ENCODE measurements at regions not wholly inside any gene's neighbourhood (a gene's known extent, or its start where the extent isn't known, plus 50 kb on each side); places are given as distances from the start of the nearest gene placed in this dataset.
A peak's percentile ranks its signal among the peaks of the same experiment; 100 is the strongest.

DNA sequence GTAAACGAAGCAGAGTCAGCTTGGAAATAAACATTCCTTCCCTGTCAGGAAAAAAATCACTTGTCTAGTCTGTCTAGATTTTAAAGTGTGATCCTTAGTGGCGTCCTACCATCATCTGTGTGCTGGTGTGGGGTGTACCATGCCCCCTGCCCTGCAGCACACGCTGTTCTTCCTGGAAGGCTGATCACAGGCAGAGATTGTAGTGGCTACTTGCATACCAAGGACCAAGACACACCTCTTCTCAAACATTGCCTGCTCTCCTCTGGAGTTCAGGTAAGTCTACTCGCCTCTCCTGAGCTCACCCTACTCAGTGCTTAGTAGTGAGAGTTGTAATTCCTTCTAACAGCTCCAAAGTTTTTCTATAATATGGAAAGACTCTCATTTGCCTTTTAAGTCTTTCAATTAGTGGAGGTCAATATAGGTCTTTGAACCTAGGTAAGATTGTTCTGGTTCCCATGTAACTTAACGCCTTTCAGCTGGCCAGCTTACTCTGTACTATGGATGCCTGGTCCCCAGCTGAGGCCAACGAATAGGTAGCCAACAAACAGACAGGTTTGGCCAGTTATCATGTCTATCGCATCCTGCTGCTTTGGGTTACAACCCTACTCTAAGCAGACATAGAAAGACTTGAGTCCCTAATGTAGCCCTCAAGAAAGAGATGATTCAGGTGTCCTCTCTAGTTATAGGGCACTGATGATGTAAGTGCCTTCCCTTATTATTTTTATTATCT, 55.4 kb downstream of the XCL1 start:
- DNase-seq = no peak

DNA sequence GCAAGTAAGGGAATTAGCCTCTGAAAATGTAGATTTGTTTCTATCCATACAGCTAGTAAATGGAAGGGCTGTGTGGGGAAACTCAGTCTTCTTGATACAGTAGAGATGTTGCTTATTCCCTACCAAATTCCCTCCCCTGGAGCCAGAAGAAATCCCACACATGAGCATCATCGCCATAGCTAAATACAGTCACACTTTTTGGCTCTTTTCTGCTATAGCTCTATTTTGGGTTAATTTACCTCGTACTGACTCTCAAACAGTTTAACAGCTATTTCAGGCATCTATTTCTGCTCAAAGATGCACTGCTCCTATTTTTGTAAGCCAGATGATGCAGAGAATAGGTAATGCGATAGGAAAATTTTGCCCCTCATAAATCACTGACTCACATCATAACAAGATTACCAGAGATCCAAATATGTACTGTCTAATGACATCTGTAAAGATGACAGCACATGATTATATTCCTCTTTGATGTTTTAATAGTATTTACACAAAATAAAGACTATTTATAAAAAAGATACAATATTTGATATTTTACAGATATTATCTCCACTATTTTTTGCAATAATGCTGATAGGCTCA, 58.6 kb downstream of the XCL1 start:
- no peak for DNase-seq

DNA sequence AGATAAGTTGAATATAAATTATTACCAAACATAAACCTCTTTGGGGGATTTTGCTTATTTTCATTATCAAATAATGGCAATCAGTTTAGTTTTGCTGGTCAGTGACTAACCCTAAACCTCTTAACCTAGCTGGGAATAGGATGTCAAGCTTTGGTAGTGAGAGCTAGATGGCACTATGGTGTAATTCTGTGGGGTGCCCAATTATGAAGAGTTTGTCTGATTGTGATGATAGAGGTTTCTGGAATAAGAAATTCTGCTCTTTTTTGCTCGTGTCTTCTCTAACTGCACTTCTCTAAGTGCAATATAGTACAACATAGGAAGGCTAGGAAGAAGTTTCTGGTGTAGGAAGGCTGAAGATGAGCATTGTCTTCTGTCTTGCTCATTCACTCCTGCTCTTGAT, 59.8 kb downstream of the XCL1 start:
- no peak for DNase-seq

- peak; percentile 76 for DNase-seq
Measured at GRCh38 chr1:168636642-168637111, 60.3 kb downstream of the XCL1 start.

GRCh38 chr1:168637350-168637991, 61.1 kb downstream of the XCL1 start:
- DNase-seq = no peak

- DNase-seq = no peak
Measured at GRCh38 chr1:168638884-168639283, 62.5 kb downstream of the XCL1 start.

GRCh38 chr1:168640182-168640581, 63.8 kb downstream of the XCL1 start:
- DNase-seq = no peak

DNA sequence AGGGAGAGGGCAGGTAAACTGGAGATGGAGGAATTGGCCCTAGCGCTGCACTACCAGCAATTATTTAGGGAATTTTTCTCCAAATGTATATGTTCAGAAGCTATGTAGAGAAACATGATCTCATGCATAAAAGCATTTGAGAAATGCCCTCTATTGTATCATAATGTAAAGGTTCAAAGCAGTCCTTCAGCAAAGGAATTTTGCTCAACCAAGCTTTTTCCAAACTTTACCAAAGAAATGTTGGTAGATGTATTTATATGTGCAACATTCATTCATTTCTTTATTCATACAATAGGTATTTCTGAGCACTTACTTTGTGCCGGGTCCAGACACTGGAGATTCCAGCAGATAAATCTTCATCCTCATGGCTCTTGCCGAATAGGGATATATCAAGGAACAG, 64.4 kb downstream of the XCL1 start:
- peak; percentile 74 for DNase-seq

DNA sequence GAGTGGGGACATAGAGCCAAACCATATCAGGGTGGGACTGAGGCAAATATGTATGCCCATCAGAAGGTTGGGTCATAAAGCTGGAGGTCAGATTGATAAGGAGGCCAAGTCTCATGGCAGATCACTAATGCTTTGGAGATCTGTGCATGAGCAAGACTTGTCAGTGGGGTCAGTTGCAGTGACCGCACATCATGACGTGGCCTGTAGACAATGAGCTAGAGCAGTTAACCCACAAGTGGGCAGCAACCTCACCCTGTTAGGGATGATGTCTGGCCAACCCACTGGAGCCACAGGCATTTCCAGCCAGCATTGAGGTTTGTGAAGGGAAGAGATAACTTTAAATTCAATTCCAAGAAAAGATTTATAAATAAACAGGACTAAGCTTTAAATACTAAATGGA, 66.7 kb downstream of the XCL1 start:
- peak; percentile 43 for DNase-seq

Data from fibroblast of skin of right biceps (primary cell).